WI38 (cell line): ENCODE measurements at regions not wholly inside any gene's neighbourhood (a gene's known extent, or its start where the extent isn't known, plus 50 kb on each side); places are given as distances from the start of the nearest gene placed in this dataset.
"Not testable (repeated sequence)": the region's sequence is repeated elsewhere in the genome, so short reads cannot be mapped to it uniquely, and the experiment has no call there.

Experiments used
- H3K4me3 ChIP-seq: 2 replicates; pipeline ENCODE4 v1.5.1; 2011; ENCODE audit warnings: low read depth, mild to moderate bottlenecking, control low read depth, low read length
- TF ChIP-seq, protein P1 (sequence below): IDR thresholded peaks from 2 replicates; pipeline ENCODE4 v1.5.1; 2012; ENCODE audit warnings: low read depth, mild to moderate bottlenecking, control low read depth, low read length

DNA sequence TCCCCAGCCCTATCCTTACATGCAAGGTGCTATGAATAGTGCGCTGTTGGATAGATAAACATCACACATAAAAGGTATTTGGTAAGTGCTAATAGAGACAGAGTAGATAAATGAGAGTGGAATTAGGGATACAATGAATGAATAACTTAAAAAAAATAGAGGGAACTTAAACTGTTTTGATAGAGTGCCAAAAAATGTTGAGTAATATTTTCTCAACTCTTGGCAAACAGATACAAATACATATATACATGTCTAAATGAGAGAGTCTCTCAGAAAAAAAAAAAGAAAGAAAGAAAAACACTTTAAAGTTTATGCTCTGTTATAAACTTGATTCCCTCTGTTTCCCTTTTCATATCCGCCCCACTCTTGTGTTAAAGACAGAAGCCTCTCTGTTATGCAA, 667.4 kb downstream of the ROBO2 start:
- TF ChIP-seq, protein P1, sequence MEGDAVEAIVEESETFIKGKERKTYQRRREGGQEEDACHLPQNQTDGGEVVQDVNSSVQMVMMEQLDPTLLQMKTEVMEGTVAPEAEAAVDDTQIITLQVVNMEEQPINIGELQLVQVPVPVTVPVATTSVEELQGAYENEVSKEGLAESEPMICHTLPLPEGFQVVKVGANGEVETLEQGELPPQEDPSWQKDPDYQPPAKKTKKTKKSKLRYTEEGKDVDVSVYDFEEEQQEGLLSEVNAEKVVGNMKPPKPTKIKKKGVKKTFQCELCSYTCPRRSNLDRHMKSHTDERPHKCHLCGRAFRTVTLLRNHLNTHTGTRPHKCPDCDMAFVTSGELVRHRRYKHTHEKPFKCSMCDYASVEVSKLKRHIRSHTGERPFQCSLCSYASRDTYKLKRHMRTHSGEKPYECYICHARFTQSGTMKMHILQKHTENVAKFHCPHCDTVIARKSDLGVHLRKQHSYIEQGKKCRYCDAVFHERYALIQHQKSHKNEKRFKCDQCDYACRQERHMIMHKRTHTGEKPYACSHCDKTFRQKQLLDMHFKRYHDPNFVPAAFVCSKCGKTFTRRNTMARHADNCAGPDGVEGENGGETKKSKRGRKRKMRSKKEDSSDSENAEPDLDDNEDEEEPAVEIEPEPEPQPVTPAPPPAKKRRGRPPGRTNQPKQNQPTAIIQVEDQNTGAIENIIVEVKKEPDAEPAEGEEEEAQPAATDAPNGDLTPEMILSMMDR, result no peak
- no peak overlapping the region for H3K4me3 ChIP-seq

DNA sequence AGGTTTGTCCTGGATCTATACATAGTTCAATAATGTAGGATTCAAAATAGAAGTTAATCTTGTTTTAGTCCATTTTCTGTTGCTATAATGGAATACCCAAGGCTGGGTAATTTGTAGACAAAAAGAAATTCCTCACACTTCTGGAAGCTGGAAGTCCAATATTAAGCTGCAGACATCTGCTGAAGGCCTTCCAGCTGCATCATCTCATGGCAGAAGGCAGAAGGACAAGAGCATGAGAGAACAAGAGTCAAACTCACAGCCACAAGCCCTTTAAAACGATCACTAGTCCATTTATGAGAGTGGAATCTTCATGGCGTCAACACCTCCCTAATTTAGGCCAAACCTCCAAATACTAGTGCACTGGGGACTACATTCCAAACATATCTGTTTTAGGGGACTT, 669.3 kb downstream of the ROBO2 start:
- H3K4me3 ChIP-seq, result no peak overlapping the region

DNA sequence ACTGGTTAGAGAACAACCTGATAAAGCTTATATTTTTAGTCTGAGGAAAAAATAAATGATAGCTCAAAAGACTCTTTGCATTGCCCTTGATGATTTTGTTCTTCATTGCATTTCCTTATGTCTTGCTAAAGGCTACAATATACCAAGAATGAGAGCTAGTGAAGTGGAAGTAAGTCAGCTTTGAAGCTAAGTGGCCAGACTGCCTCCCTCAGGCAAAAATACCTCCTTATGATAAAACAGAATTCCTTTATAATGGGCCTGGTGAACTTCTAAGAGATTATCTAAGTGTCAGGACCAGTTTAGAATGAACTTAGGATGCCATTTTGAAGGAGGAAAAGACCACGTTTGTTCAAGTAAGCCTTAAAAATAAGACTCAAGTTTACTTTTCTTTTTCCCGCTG, 678.4 kb downstream of the ROBO2 start:
- TF ChIP-seq, protein P1, result no peak
- no peak overlapping the region for H3K4me3 ChIP-seq

More for the DNA sequence above, 669.3 kb downstream of the ROBO2 start:
- TF ChIP-seq, protein P1, result no peak

DNA sequence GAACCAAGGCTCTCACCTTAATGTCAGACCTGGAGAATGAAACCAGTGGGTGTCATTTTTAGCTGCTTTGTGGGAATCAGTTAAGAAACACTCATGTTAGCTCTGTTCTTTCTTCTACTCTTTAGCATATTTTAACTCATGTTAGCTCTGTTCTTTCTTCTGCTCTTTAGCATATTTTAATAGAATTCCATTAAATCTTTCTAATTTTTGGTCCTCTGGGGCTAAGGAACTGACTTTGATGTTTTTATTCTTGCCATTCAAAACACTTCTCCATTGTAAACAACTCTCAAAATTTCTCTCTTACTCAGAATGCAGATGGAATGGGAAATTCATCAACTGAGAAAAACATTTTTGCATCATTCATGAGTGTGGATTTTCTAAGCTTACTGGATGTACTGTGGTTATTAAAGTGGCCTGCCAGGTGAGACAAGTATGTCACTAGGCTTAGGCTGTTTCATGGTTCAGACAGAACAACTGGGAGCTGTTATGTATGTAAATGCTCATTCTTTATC, 680.6 kb downstream of the ROBO2 start:
- H3K4me3 ChIP-seq, result no peak overlapping the region
- TF ChIP-seq, protein P1, result no peak

DNA sequence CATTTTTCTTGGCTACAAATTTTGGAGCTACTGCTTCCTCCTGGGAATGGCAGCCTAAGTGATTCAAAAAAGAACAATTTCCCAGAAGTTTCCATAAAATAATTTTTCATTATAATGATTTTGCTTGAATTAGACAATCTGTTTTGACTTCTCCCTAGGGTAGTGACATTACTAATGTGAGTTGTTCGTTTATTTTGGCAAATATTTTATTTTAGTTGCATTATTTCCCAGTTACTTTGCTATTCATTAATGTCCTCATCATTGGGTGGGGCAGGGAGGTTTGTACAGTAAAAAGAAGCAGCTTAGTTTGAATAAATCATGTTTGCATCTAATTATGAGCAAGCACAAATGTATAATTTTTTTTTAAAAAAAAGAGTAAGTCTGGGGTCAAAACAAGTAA, 686.6 kb downstream of the ROBO2 start:
- H3K4me3 ChIP-seq, result no peak overlapping the region
- TF ChIP-seq, protein P1, result no peak

DNA sequence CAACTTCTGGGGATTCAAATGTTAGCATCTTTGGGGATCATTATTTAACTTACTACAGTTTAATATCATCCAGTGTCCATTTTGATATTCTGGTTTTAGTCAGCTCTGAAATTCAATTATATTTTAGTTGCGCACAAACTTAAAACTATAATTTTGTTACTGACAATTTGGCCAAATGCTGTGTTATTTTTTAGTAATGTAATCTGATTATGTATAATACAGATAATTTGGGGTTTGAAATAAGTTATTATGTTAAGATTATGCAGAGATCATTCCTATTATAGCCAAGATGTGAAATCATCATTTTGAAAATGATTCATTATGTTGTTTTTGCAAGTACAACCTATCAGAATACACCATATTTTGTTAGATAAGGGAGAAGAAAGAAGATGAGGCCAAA, 706.1 kb downstream of the ROBO2 start:
- no peak overlapping the region for H3K4me3 ChIP-seq
- TF ChIP-seq, protein P1, result no peak

DNA sequence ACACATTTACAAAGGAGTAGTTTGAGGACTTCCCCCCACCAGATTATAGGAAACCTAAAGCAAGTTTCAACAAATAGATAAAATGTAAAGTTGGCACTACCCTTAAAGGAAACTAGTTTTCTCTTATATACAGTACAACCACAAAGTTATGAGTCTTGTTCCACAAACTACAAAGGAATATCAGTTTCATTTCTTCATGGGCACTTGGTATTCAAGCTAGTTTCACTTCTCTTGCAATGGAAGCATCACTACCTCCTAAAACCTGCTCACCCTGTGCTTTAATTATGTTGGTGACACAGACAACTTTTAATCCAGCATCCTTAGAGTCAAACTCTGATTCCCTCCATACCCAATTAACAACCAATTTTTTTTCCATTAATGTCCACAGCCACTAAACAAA, 707.0 kb downstream of the ROBO2 start:
- TF ChIP-seq, protein P1, result no peak
- H3K4me3 ChIP-seq, result no peak overlapping the region

DNA sequence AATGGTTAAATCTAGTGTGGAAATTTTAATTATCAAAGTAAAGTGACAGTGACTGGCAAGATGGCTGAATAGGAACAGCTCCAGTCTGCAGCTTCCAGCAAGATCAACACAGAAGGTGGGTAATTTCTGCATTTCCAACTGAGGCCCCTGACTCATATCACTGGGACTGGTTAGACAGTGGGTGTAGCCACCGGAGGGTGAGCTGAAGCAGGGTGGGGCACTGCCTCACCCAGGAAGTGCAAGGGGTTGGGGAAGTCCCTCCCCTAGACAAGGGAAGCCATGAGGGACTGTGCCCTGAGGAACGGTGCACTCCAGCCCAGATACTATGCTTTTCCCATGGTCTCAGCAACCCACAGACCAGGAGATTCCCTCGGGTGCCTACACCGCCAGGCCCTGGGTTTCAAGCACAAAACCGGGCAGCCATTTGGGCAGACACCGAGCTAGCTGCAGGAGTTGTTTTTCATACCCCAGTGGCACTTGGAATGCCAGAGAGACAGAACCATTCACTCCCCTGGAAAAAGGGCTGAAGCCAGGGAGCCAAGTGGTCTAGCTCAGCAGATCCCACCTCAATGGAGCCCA, 716.6 kb downstream of the ROBO2 start:
- H3K4me3 ChIP-seq, result not testable (repeated sequence)
